ENCODE measurements at regions not wholly inside any gene's neighbourhood (a gene's known extent, or its start where the extent isn't known, plus 50 kb on each side); places are given as distances from the start of the nearest gene placed in this dataset.

DNA sequence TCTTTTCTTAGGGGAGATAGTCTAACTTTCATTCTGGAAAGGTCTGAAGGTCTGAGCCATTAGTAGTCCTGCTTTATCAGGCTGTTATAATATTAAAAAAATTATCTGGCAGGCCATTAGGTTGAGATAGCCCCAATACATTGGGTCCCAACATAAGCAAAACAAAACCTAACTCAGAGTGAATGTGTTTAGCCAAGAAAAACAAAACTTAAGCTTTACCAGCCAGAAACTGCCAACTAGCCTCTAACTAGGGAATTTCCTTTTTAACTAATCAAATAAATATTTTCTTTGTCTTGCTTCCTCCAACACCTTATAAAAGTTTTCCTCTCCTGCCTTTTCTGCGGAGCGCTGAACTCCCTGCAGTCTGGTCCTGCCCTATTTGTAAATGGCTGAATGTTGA, 1137.7 kb upstream of the CNTN5 start:
- 82 to 95% (median 90%) methylated on average over 2 of the region's 2 CpGs for WGBS, 3 donors
- Histone ChIP-seq H3K4me1 (ENCODE audit: insufficient read depth) (no peaks in the 10 kb centered on the region), H3K4me3 (no peak overlapping the region), H3K27me3 (no peaks in the 10 kb centered on the region), H3K9me3 (no peaks in the 10 kb centered on the region), H3K27ac (no peak overlapping the region), H3K36me3 (no peaks in the 10 kb centered on the region)
- intact Hi-C loops (cut with DNase I): no loop called here
- TF ChIP-seq, protein P1, sequence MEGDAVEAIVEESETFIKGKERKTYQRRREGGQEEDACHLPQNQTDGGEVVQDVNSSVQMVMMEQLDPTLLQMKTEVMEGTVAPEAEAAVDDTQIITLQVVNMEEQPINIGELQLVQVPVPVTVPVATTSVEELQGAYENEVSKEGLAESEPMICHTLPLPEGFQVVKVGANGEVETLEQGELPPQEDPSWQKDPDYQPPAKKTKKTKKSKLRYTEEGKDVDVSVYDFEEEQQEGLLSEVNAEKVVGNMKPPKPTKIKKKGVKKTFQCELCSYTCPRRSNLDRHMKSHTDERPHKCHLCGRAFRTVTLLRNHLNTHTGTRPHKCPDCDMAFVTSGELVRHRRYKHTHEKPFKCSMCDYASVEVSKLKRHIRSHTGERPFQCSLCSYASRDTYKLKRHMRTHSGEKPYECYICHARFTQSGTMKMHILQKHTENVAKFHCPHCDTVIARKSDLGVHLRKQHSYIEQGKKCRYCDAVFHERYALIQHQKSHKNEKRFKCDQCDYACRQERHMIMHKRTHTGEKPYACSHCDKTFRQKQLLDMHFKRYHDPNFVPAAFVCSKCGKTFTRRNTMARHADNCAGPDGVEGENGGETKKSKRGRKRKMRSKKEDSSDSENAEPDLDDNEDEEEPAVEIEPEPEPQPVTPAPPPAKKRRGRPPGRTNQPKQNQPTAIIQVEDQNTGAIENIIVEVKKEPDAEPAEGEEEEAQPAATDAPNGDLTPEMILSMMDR (IDR thresholded peaks at IDR 0.05): no peak
- TF ChIP-seq EP300 (IDR thresholded peaks at IDR 0.05) (no peak), POLR2A (IDR thresholded peaks at IDR 0.05) (no peak)
- no peak for DNase-seq

DNA sequence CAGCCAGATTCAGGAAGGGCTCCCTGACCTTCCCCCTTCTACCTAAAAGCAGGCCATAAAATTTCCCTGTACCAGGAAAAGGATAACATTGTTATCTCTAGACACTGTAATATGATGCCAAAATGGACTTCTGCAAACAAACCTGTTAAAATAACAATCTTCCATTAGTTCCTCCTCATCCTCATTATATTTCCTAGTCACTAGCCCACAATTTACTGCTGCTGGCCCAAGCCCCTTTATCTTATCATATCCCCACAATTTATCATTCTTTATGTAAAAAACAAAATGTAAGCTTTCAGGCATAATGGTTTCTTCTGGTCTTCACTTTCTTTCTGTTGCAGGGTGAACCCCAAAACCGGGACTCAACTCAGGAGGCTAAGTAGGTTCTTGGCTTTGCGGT, 1132.1 kb upstream of the CNTN5 start:
- Histone ChIP-seq H3K4me3 (no peak overlapping the region), H3K27me3 (no peaks in the 10 kb centered on the region), H3K9me3 (no peaks in the 10 kb centered on the region), H3K27ac (no peak overlapping the region), H3K4me1 (ENCODE audit: insufficient read depth) (no peaks in the 10 kb centered on the region), H3K36me3 (no peaks in the 10 kb centered on the region)
- intact Hi-C loops (cut with DNase I): no loop called here
- no peak for TF ChIP-seq POLR2A (IDR thresholded peaks at IDR 0.05)
- TF ChIP-seq EP300 (IDR thresholded peaks at IDR 0.05): no peak
- TF ChIP-seq, protein P1 (IDR thresholded peaks at IDR 0.05): no peak
- DNase-seq: no peak
- 90 to 93% (median 93%) methylated on average over 2 of the region's 2 CpGs for WGBS, 3 donors

DNA sequence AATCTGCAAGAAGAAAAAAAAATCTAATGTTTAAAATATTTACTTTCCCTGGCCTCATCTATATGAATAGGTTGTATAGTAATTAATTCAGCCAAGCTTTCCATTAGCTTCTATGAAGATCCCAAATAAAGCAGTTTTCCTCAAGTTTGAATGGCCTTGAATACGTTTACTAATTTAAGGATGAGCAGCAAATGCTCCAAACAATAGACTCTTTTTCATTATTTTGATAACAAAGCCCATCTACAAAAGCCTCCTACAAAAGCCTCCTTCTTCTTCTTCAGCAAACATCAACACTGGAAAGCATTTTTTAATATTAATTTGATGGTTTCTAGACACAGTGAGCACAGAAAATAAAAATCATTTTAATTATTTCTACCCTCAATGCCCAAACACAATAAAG, 1130.3 kb upstream of the CNTN5 start:
- Histone ChIP-seq H3K27me3 (no peaks in the 10 kb centered on the region), H3K36me3 (no peaks in the 10 kb centered on the region), H3K4me1 (ENCODE audit: insufficient read depth) (no peaks in the 10 kb centered on the region), H3K9me3 (no peaks in the 10 kb centered on the region), H3K4me3 (no peak overlapping the region), H3K27ac (no peak overlapping the region)
- intact Hi-C loops (cut with DNase I): no loop called here
- TF ChIP-seq POLR2A (IDR thresholded peaks at IDR 0.05) (no peak), EP300 (IDR thresholded peaks at IDR 0.05) (no peak)
- TF ChIP-seq, protein P1 (IDR thresholded peaks at IDR 0.05): no peak
- 12 to 37% (median 13%) methylated on average over 1 of the region's 1 CpG for WGBS, 3 donors
- no peak for DNase-seq

DNA sequence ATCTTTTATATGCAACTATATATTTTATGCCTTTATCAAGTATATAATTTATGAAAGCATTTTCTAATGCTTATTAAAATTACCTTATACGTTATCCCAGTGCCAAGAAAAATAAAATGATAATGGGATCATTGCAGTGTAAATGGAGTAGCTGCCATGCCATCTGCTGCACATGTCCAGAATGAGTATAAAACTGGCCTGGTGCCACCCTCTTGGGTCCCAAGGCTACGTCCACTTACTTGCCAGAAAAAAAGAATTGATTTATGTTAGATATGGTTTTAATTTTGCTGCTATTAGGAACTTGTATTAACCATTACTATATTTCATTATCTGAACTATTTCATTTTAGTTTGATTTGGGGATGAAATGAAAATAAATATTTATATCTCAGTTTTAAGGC, 1127.1 kb upstream of the CNTN5 start:
- no peak for TF ChIP-seq EP300 (IDR thresholded peaks at IDR 0.05)
- TF ChIP-seq POLR2A (IDR thresholded peaks at IDR 0.05): no peak
- TF ChIP-seq, protein P1 (IDR thresholded peaks at IDR 0.05): no peak
- Histone ChIP-seq H3K27me3 (no peaks in the 10 kb centered on the region), H3K27ac (no peak overlapping the region), H3K9me3 (no peaks in the 10 kb centered on the region), H3K4me1 (ENCODE audit: insufficient read depth) (no peaks in the 10 kb centered on the region), H3K36me3 (no peaks in the 10 kb centered on the region), H3K4me3 (no peak overlapping the region)
- intact Hi-C loops (cut with DNase I): no loop called here
- DNase-seq: no peak
- WGBS, 3 donors: 40 to 46% (median 41%) methylated on average over 2 of the region's 2 CpGs

DNA sequence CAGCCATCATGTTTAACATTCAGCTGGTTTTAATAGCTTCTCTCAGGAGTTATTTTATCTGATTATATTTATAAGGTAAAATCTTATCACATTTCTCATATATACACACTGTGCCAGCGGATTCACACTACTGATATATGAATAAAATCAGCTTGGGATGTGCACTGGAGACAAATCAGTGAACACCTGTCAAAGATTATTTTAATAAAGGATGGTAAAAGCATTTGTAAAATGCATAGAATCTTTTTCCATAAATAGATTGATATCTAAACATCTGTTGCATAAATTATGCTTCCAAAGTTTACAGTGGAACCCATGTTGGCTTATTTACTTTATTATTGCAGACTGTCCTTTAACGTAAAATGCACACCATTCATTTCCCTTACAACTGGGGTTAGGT, 1125.8 kb upstream of the CNTN5 start:
- H3K27ac ChIP-seq: no peak overlapping the region
- H3K4me3 ChIP-seq: no peak overlapping the region
- no peak for DNase-seq
- TF ChIP-seq POLR2A (IDR thresholded peaks at IDR 0.05): no peak
- TF ChIP-seq, protein P1 (IDR thresholded peaks at IDR 0.05): no peak
- no peak for TF ChIP-seq EP300 (IDR thresholded peaks at IDR 0.05)
- WGBS, 3 donors: 89 to 95% (median 90%) methylated on average over 2 of the region's 2 CpGs
- no peaks in the 10 kb centered on the region for H3K27me3 ChIP-seq
- H3K36me3 ChIP-seq: no peaks in the 10 kb centered on the region
- intact Hi-C loops (cut with DNase I): no loop called here
- H3K4me1 ChIP-seq (ENCODE audit: insufficient read depth): no peaks in the 10 kb centered on the region
- no peaks in the 10 kb centered on the region for H3K9me3 ChIP-seq
